Tibial nerve (tissue), 4 donors: ENCODE measurements at regions not wholly inside any gene's neighbourhood (a gene's known extent, or its start where the extent isn't known, plus 50 kb on each side); places are given as distances from the start of the nearest gene placed in this dataset.

Experiments used
- DNase-seq, 2 donors: peaks; one replicate each; pipeline ENCODE4 v3.0.0-alpha.2; 2019; ENCODE audit warnings: low spot score in 2 of 2
- H3K27ac ChIP-seq, 4 donors: fragments of 200-600 bp; sonication (generic) in 3 of 4; one replicate each; pipeline ENCODE4 v1.5.1; 2017 to 2019; ENCODE audit warnings: mild to moderate bottlenecking in 1 of 4
- H3K27me3 ChIP-seq, 2 donors: fragments of 200-600 bp; sonication (generic) in 1 of 2; one replicate each; pipeline versions ENCODE4 v1.5.1 to v1.6.0; 2017 to 2019
- H3K36me3 ChIP-seq, 3 donors: fragments of 200-600 bp; sonication (generic); one replicate each; pipeline ENCODE4 v1.5.1; 2018 to 2019
- H3K4me1 ChIP-seq, 4 donors: fragments of 200-600 bp; sonication (generic) in 3 of 4; one replicate each; pipeline ENCODE4 v1.5.1; 2017 to 2019
- H3K4me3 ChIP-seq, 4 donors: fragments of 200-600 bp; sonication (generic) in 3 of 4; one replicate each; pipeline ENCODE4 v1.5.1; 2017 to 2019; ENCODE audit warnings: mild to moderate bottlenecking in 1 of 4, moderate library complexity in 1 of 4
- H3K9me3 ChIP-seq, 4 donors: fragments of 200-600 bp; sonication (generic) in 3 of 4; one replicate each; pipeline ENCODE4 v1.5.1; 2017 to 2019
- CTCF ChIP-seq, 5 experiments: fragments of 200-600 bp in 3 of 5; fragments of 450-650 bp in 2 of 5; sonication (generic) in 3 of 5; IDR thresholded peaks; one replicate each; pipeline ENCODE4 v1.5.1; 2016 to 2019; ENCODE audit warnings: antibody characterized with exemption in 5 of 5, mild to moderate bottlenecking in 3 of 5, moderate library complexity in 2 of 5
- EP300 ChIP-seq, 2 donors: sonication (generic); formaldehyde crosslinking; IDR thresholded peaks; one replicate each; pipeline ENCODE4 v1.6.1; 2017; ENCODE audit warnings: antibody characterized with exemption in 2 of 2, mild to moderate bottlenecking in 1 of 2
- POLR2A ChIP-seq, 2 donors: fragments of 450-650 bp; IDR thresholded peaks; one replicate each; pipeline ENCODE4 v1.6.1; 2017; ENCODE audit warnings: antibody characterized with exemption in 2 of 2, mild to moderate bottlenecking in 2 of 2, moderate library complexity in 2 of 2
- WGBS, 2 donors: methylation state at CpG; one replicate each; pipeline ENCODE4 v1.1.5; 2018; 5-methylcytosine and 5-hydroxymethylcytosine counted together

GRCh38 chr9:19521205-19521604 is 112.4 kb downstream of the ACER2 start:
- H3K4me3 ChIP-seq = no peak overlapping the region
- H3K9me3 ChIP-seq = no peaks in the 10 kb centered on the region
- DNase-seq = no peak
- no peaks in the 10 kb centered on the region for H3K27me3 ChIP-seq
- 93 to 95% methylated on average over 2 of the region's 2 CpGs for WGBS, 2 donors
- no peaks in the 10 kb centered on the region for H3K4me1 ChIP-seq
- no peaks in the 10 kb centered on the region for H3K36me3 ChIP-seq
- TF ChIP-seq CTCF (IDR thresholded peaks at IDR 0.05) = no peak
- TF ChIP-seq POLR2A (IDR thresholded peaks at IDR 0.05) = no peak
- no peak for TF ChIP-seq EP300 (IDR thresholded peaks at IDR 0.05)
- H3K27ac ChIP-seq = no peak overlapping the region

DNA sequence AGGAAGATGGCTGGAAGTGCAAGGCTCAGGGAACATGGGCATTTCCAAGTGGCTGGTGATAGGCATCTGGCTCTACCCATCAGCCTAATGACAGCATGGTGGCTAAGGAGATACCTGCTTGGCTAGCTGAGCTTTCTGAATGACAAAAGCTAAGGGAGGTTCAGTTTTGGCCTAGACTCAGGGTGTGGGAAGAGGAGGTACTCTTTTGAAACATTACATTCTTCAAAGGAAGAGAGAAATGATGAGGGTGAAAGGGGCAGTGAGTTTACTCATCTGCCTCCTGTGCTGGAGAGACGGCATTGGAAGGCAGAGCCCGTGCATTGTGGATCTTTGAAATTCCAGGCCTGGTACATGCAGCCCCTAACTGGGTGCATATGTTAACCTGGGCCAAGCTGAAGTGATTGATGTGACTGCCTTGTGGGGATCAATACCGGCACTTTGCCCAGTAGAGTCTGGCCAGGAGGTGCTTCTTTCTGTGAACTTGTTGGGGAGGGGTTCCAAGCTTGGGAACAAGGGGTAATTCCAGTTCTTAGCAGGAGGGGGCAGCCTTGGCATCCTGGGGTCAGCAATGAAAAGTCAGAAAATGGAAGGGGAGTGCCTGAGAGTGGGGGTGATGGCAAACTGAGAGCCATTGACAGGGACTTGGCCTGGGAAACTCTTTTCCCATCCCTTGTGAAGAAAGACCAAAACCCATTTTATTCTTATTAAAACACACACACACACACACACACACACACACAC is 108.6 kb downstream of the ACER2 start:
- no peak for DNase-seq
- Histone ChIP-seq H3K4me3 (no peak overlapping the region), H3K27ac (no peak overlapping the region), H3K4me1 (no peaks in the 10 kb centered on the region), H3K27me3 (no peaks in the 10 kb centered on the region), H3K36me3 (no peaks in the 10 kb centered on the region), H3K9me3 (no peaks in the 10 kb centered on the region)
- WGBS, 2 donors = 76 to 79% methylated on average over 3 of the region's 3 CpGs
- TF ChIP-seq EP300 (IDR thresholded peaks at IDR 0.05) (no peak), CTCF (IDR thresholded peaks at IDR 0.05) (no peak), POLR2A (IDR thresholded peaks at IDR 0.05) (no peak)

GRCh38 chr9:19516348-19516747 is 107.5 kb downstream of the ACER2 start:
- Histone ChIP-seq H3K27ac (no peak overlapping the region), H3K36me3 (no peaks in the 10 kb centered on the region), H3K27me3 (no peaks in the 10 kb centered on the region), H3K4me3 (no peak overlapping the region), H3K4me1 (no peaks in the 10 kb centered on the region), H3K9me3 (no peaks in the 10 kb centered on the region)
- TF ChIP-seq EP300 (IDR thresholded peaks at IDR 0.05) (no peak), POLR2A (IDR thresholded peaks at IDR 0.05) (no peak), CTCF (IDR thresholded peaks at IDR 0.05) (no peak)
- WGBS, 2 donors = 75 to 77% methylated on average over 4 of the region's 4 CpGs
- no peak for DNase-seq

DNA sequence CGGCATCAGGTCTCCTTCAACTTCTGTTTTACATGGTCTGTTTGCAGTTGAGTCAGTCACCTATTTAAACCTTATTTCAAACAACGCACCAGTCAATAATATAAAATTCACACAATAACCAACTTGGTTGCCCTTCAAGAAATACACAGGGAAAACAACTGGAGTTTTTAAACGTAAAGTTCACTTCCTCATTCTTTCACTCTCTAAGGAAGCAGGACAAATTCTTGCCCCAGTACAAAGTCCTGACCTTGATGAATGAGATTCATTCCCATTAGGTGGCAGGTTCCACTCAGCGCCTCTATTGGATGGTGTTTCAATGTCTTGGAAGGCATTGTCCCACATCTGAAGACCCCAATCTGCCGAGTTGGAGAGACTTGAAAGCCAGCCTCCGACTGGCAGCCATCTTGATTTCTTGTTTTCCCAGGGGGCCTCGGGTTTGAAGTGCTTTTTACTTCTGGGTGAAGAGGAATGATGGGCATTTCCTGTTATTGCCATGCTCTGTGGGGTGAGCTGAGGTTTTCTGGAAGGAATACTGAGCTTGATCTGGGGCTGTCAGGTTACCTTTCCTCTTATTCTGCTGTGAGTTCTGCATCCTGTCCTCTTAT is 105.0 kb downstream of the ACER2 start:
- DNase-seq = no peak
- Histone ChIP-seq H3K27me3 (no peaks in the 10 kb centered on the region), H3K4me3 (no peak overlapping the region), H3K4me1 (no peaks in the 10 kb centered on the region), H3K27ac (no peak overlapping the region), H3K9me3 (no peaks in the 10 kb centered on the region), H3K36me3 (no peaks in the 10 kb centered on the region)
- 68 to 72% methylated on average over 7 of the region's 7 CpGs for WGBS, 2 donors
- TF ChIP-seq POLR2A (IDR thresholded peaks at IDR 0.05) = no peak
- TF ChIP-seq CTCF (IDR thresholded peaks at IDR 0.05) = no peak
- no peak for TF ChIP-seq EP300 (IDR thresholded peaks at IDR 0.05)

DNA sequence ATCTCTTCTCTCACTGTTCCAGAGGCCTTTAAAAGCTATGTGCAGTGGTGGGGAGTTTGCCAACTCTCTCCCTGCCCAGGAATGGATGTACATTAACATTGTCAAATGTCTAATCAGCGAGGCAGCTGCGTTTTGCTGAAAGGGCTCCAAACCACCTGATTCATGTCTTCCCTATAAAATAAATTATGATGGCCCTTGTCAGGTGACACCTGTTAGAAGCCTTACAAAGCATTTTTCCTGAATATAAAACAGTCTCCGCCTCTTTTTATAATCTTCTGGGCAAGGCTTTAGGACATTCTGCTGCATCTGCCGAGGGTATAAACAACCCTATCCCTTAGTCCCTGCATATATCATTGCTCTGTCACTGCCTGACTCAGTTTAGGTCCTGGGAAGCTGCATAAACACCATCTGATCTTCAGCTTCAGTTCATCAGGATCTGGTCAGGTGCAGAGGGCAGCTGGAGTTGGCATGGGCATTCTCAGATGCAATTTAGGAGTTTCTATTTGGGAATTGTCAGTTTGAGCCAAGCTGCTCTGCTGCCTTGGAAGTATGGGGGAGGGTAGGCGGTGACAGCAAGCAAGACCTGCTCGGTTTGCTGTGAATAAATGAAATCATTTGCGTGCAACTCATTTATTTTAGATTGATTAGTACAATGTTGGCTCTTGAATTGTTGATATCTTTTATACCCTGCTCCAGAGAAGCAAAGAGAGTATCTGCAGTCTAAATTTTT is 103.5 kb downstream of the ACER2 start:
- Histone ChIP-seq H3K9me3 (no peaks in the 10 kb centered on the region), H3K36me3 (no peaks in the 10 kb centered on the region), H3K27me3 (no peaks in the 10 kb centered on the region), H3K4me1 (no peaks in the 10 kb centered on the region), H3K27ac (no peak overlapping the region), H3K4me3 (no peak overlapping the region)
- TF ChIP-seq EP300 (IDR thresholded peaks at IDR 0.05) (no peak), POLR2A (IDR thresholded peaks at IDR 0.05) (no peak), CTCF (IDR thresholded peaks at IDR 0.05) (no peak)
- no peak for DNase-seq
- 71 to 81% methylated on average over 7 of the region's 7 CpGs for WGBS, 2 donors
